WERI-Rb-1 (cell line): ENCODE measurements at regions not wholly inside any gene's neighbourhood (a gene's known extent, or its start where the extent isn't known, plus 50 kb on each side); places are given as distances from the start of the nearest gene placed in this dataset.

ENCODE experiments used
- DNase-seq: peaks from one replicate; pipeline ENCODE4 v3.0.0-alpha.2; 2020
- H3K27ac ChIP-seq: fragments of 250-450 bp; sonication (Bioruptor Pico); 2 replicates; pipeline ENCODE4 v1.5.1; 2020; ENCODE audit warnings: mild to moderate bottlenecking, moderate library complexity
- H3K27me3 ChIP-seq: fragments of 250-450 bp; sonication (Bioruptor Pico); 2 replicates; pipeline ENCODE4 v1.5.1; 2021; ENCODE audit warnings: mild to moderate bottlenecking, low read depth, moderate library complexity; ENCODE audit not compliant: insufficient read depth, severe bottlenecking
- H3K36me3 ChIP-seq: fragments of 250-450 bp; sonication (Bioruptor Pico); 2 replicates; pipeline ENCODE4 v1.5.1; 2020; ENCODE audit warnings: mild to moderate bottlenecking, moderate library complexity
- H3K4me3 ChIP-seq: 2 replicates; pipeline ENCODE4 v1.5.1; 2011; ENCODE audit warnings: low read depth, mild to moderate bottlenecking, control low read depth, low read length
- H3K9me3 ChIP-seq: fragments of 250-450 bp; sonication (Bioruptor Pico); 2 replicates; pipeline ENCODE4 v1.5.1; 2021; ENCODE audit warnings: mild to moderate bottlenecking, moderate library complexity; ENCODE audit not compliant: severe bottlenecking
- CTCF ChIP-seq: IDR thresholded peaks from 2 replicates; pipeline ENCODE4 v1.5.1; 2011; ENCODE audit warnings: low read depth, mild to moderate bottlenecking, control low read depth, inconsistent platforms, low read length

- DNase-seq = no peak
- H3K4me3 ChIP-seq = no peak overlapping the region
- TF ChIP-seq CTCF = no peak
- H3K36me3 ChIP-seq = no peaks in the 10 kb centered on the region
- H3K27ac ChIP-seq = no peak overlapping the region
- no peaks in the 10 kb centered on the region for H3K9me3 ChIP-seq
- no peaks in the 10 kb centered on the region for H3K27me3 ChIP-seq
These were observed 392.2 kb upstream of the ANO3 start for GRCh38 chr11:25939691-25940090.

- no peak for DNase-seq
These were observed 390.6 kb upstream of the ANO3 start for GRCh38 chr11:25941353-25941752.

GRCh38 chr11:25943031-25943430, 388.9 kb upstream of the ANO3 start:
- no peaks in the 10 kb centered on the region for H3K27me3 ChIP-seq
- no peak for TF ChIP-seq CTCF

More at GRCh38 chr11:25941353-25941752, 390.6 kb upstream of the ANO3 start:
- Histone ChIP-seq H3K36me3 (no peaks in the 10 kb centered on the region), H3K27ac (no peak overlapping the region), H3K4me3 (no peak overlapping the region), H3K27me3 (no peaks in the 10 kb centered on the region), H3K9me3 (no peaks in the 10 kb centered on the region)
- TF ChIP-seq CTCF = no peak

GRCh38 chr11:25943777-25944661, 387.9 kb upstream of the ANO3 start:
- H3K9me3 ChIP-seq = no peaks in the 10 kb centered on the region
- no peak overlapping the region for H3K27ac ChIP-seq
- no peak for DNase-seq
- H3K4me3 ChIP-seq = no peak overlapping the region
- no peak for TF ChIP-seq CTCF
- H3K27me3 ChIP-seq = no peaks in the 10 kb centered on the region
- H3K36me3 ChIP-seq = no peaks in the 10 kb centered on the region

More at GRCh38 chr11:25943031-25943430, 388.9 kb upstream of the ANO3 start:
- no peak for DNase-seq
- no peaks in the 10 kb centered on the region for H3K9me3 ChIP-seq
- H3K4me3 ChIP-seq = no peak overlapping the region
- H3K27ac ChIP-seq = no peak overlapping the region
- H3K36me3 ChIP-seq = no peaks in the 10 kb centered on the region

GRCh38 chr11:25949918-25950317, 382.0 kb upstream of the ANO3 start:
- no peak for DNase-seq
- no peak overlapping the region for H3K27ac ChIP-seq

More at GRCh38 chr11:25949918-25950317, 382.0 kb upstream of the ANO3 start:
- H3K4me3 ChIP-seq = no peak overlapping the region
- no peaks in the 10 kb centered on the region for H3K36me3 ChIP-seq
- H3K27me3 ChIP-seq = peaks cover 4% of the 10 kb centered on the region
- no peaks in the 10 kb centered on the region for H3K9me3 ChIP-seq
- no peak for TF ChIP-seq CTCF
